ENCODE measurements at regions not wholly inside any gene's neighbourhood (a gene's known extent, or its start where the extent isn't known, plus 50 kb on each side); places are given as distances from the start of the nearest gene placed in this dataset.
"Not testable (repeated sequence)": the region's sequence is repeated elsewhere in the genome, so short reads cannot be mapped to it uniquely, and the experiment has no call there.

- DNase-seq (ENCODE audit: low read depth in 2 of 2): no peak
Measured at GRCh38 chr3:118755253-118755801, 279.3 kb downstream of the IGSF11 start.

DNA sequence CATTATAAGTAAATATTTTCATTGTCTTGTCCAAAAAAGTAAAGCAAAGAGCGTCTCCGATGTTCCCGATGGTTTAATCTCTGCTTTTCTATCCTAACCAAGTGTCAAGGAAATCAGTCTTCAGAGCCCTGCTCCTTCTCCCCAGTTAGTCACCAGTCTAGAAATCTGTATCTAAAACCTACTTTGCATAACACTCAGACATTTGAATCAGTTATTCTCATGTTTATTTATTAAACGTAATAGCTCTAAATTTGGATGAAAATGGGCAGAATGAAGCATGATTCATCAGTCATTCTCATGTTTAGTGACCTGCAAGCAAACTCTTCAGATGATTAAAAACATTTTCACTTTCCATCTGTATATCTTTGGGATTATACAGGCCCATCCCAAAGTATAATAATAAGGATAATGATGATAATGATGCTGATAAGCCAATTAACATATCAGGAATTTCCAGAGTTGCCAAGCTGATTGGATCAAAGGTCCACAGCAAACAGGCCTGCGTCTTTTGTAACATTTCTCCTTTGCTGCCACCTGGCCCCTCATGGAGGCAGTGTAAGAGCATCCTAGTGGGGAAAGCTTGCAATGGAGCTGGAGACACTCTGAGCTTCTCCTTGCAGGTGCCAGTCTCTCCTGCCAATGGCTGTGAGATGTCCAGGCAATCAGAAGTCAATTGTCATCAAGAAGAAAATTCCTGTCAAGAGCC, 273.9 kb downstream of the IGSF11 start:
- DNase-seq (ENCODE audit: low read depth in 2 of 2): no peak

DNA sequence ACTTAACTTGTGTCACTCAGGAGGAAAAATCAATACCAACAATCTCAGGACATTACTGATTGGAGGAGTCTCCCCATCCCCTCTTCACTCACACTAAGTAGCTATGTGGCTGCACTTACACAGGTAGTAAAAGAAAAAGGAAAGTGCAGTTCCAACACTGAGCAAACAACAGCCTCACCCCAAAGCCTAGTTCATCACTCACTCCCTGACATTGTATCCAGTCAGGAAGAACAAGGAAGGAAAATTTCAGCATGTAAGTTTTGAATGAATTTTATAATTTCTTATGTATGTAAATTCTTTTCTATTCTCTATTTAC, 273.4 kb downstream of the IGSF11 start:
- no peak for DNase-seq (ENCODE audit: low read depth in 2 of 2)

DNA sequence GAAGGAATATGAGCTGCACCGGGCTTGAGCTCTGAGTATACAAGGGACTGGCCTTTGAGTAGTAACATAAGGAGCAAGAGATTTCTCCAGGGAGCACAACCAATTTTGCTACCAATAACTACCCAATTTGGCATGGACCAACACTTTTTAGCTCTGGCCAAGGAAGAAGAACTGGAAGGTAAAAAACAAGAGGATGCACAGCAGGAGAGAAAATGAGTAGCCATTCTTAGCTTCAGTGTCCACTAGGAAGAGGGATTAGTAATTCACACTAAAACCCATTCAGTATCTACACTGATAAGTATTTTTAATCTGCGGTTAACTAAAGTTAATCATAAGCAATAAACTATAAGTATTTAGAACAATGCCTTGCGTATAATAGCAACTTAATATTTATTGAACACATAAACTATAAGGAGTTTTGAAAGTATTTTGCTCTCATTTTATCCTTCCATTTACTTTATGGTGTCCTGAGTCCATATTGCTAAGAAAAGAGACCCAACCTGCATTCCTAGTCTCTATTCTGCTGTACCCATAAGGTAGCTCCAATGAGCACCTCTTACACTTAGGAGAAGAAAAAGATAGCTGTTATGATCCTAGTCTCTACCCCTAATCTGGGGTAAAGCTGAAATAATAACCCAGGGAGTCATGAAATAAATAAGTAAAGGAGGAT, 268.9 kb downstream of the IGSF11 start:
- no peak for DNase-seq (ENCODE audit: low read depth in 2 of 2)

- DNase-seq (ENCODE audit: low read depth in 2 of 2): no peak
Measured at GRCh38 chr3:118766306-118766669, 268.4 kb downstream of the IGSF11 start.

- DNase-seq (ENCODE audit: low read depth in 2 of 2): no peak
Measured at GRCh38 chr3:118772036-118772435, 262.6 kb downstream of the IGSF11 start.

GRCh38 chr3:118772547-118773011, 262.1 kb downstream of the IGSF11 start:
- no peak for DNase-seq (ENCODE audit: low read depth in 2 of 2)

- no peak for DNase-seq (ENCODE audit: low read depth in 2 of 2)
Measured at GRCh38 chr3:118775021-118775420, 259.6 kb downstream of the IGSF11 start.

GRCh38 chr3:118778201-118778600, 256.4 kb downstream of the IGSF11 start:
- DNase-seq (ENCODE audit: low read depth in 2 of 2): no peak

DNA sequence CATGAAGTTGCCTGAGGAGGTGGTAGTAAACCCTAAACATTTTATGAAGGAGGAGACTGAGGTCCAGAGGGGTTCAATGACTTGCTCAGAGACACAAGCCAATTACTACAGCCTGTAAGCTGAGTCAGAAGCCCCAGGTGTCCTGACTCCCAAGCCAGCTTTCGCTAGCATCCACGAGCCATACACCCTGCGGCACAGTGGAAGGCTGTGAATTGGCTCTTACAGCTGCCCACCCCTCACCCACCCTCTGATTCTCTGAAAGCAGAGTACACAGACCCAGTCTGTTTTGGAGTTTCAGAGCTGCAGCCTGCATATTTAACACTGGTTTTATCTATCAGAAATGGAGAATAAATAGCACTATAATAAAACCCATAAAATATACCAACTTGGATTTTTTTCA, 253.4 kb downstream of the IGSF11 start:
- no peak for DNase-seq (ENCODE audit: low read depth in 2 of 2)

DNA sequence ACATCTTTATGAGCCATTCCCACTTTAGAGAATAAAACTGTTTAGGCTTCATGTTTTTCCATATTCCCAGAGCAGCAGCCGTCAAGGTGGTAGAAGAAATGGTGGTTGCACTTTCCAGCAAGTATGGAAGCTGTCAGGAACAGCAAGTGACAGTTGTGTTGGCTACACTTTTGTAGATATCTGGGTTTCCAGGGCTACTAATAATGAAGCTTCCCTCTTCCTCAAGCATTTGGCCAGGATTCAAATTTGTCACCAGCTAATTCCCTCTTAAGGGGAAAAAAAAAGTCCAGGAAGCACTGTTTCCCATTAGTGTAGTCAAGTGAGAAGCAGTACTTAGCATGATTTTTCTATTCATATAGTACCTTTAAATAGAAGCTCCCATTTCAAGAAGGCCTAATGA, 252.8 kb downstream of the IGSF11 start:
- DNase-seq (ENCODE audit: low read depth in 2 of 2): no peak

GRCh38 chr3:118782755-118783202, 251.9 kb downstream of the IGSF11 start:
- DNase-seq (ENCODE audit: low read depth in 2 of 2): no peak

- no peak for DNase-seq (ENCODE audit: low read depth in 2 of 2)
Measured at GRCh38 chr3:118785415-118785814, 249.2 kb downstream of the IGSF11 start.

GRCh38 chr3:118791246-118791645, 243.4 kb downstream of the IGSF11 start:
- no peak for DNase-seq (ENCODE audit: low read depth in 2 of 2)

DNA sequence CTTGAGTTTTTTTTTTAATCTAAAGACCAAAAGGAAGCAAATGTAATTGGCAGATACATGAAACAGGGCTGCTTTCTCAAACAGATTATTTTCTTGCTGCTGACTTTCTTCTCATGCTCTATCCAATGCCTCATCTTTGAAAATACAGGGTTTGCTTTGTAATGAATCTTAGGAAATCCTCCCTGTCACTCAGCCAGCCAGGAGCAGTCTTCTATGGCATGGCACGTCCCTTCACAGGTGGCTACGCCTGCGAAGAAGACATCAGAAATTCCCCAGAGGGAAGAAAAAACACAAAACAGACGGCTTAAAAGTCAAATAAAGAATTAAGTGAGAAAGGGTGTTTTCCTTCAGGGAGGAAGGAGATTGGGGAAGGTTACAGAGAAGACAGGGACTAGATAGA, 242.5 kb downstream of the IGSF11 start:
- DNase-seq (ENCODE audit: low read depth in 2 of 2): no peak

DNA sequence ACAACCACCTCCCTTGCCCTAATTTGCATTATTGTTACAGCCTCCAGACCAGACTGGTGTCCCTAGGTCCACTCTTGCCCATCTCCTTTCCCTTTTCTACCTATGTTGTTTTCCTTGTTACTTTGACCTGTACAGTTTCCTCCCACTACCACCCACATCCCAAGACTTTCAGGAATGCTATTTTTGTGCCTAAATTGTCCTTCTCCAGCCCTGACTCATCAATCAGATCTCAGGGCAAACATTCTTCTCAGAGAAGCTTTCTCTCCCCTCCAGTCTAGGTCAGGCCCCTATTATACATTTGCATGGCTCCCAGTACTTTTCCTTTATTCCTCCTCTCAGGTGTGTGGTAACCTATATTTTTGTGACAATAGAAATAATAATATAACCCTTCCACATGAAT, 241.5 kb downstream of the IGSF11 start:
- no peak for DNase-seq (ENCODE audit: low read depth in 2 of 2)

- no peak for DNase-seq (ENCODE audit: low read depth in 2 of 2)
Measured at GRCh38 chr3:118799303-118799702, 235.3 kb downstream of the IGSF11 start.

GRCh38 chr3:118801899-118802298, 232.7 kb downstream of the IGSF11 start:
- no peak for DNase-seq (ENCODE audit: low read depth in 2 of 2)

DNA sequence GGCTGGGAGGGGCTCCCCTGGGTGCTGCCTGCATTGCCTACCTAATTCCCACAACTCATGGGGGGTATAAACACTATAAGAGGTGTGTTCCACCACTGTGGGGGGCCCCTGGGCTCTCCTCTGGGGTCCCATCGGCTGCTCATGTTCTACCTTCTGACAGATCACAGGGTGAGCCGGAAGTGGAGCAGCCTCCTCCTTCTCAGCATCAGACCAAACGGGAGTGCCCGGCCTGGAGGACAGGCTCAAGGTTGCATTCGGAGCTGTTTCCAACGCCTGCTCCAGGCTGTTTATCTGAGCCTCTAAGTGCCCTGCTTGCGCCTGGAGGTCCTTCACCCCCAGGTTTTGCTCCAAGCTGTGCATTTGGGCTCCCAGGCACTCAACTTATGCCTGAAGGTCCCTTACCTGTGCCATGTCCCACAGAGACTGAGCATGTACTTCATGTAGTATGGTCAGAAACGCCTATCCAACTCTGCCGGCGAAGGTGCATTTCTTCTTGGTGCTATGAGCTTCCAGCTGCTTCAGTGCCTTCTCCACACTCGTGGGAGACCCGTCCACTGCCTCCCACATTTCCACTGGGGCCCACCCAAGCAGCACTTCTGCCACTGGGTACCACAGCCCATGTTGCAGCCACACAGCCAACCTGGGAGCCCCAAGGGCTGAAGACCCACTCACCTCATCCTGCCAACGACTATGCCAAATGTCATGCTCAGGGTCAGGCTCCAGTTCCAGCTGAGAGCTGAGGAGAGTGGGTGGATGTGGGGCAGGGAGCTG, 232.1 kb downstream of the IGSF11 start:
- no peak for DNase-seq (ENCODE audit: low read depth in 2 of 2)

DNA sequence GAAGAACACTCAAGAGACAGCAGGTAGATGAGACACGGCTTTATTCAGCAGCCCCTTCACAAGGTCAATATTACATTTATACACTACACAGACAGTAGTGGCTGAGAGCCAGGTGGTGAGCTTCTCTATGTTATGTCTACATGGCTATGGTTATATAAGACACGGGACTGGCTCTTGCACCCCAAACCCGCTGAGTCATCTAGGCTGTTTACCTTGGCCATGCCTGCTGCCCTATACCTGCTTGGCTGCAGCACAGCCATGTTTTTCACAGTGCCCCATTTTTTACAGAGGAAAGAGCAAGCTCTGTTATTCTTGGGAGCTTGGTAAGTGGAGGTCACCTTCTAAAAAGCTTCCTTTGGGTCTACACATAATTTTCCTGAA, 231.6 kb downstream of the IGSF11 start:
- DNase-seq (ENCODE audit: low read depth in 2 of 2): no peak

DNA sequence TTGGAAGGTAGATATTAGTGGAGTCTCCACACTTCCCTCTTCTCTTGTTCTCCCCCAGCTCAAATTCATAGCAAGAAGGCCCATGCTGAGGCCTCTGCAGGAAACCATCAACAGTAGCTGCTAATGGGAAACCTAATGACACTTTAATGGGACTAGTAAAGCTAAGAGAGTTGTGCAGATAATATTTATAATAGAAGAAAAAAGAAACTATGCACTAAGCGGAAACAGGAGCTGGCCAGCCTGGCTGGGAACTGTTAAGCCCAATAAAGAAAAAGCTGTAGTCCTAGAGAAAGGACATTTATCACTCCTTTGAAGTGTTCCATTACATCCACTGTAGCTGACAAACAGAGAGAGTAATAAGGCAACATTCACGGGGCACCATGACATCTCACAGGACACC, 229.6 kb downstream of the IGSF11 start:
- no peak for DNase-seq (ENCODE audit: low read depth in 2 of 2)

GRCh38 chr3:118806423-118806822, 228.2 kb downstream of the IGSF11 start:
- no peak for DNase-seq (ENCODE audit: low read depth in 2 of 2)

GRCh38 chr3:118807349-118807748, 227.3 kb downstream of the IGSF11 start:
- DNase-seq (ENCODE audit: low read depth in 2 of 2): not testable (repeated sequence)
